NT2/D1 (cell line): ENCODE measurements at regions not wholly inside any gene's neighbourhood (a gene's known extent, or its start where the extent isn't known, plus 50 kb on each side); places are given as distances from the start of the nearest gene placed in this dataset.
A peak's percentile ranks its signal among the peaks of the same experiment; 100 is the strongest.

Experiments
- DNase-seq: peaks from one replicate; pipeline ENCODE4 v3.0.0-alpha.2; 2011; ENCODE audit warnings: low read depth, low spot score
- H3K27me3 ChIP-seq: 2 replicates; pipeline ENCODE4 v1.6.0; 2011; ENCODE audit warnings: mild to moderate bottlenecking; ENCODE audit not compliant: insufficient read length, insufficient read depth
- H3K36me3 ChIP-seq: 2 replicates; pipeline ENCODE4 v1.6.1; 2011; ENCODE audit warnings: mild to moderate bottlenecking, low read length, mixed read lengths; ENCODE audit not compliant: insufficient read depth, insufficient read length
- H3K4me1 ChIP-seq: 2 replicates; pipeline ENCODE4 v1.5.1; 2011; ENCODE audit not compliant: insufficient read depth, insufficient read length
- H3K4me3 ChIP-seq: 2 replicates; pipeline ENCODE4 v1.5.1; 2011; ENCODE audit warnings: low read depth; ENCODE audit not compliant: insufficient read length
- H3K9ac ChIP-seq: 2 replicates; pipeline ENCODE4 v1.6.0; 2011; ENCODE audit warnings: low read depth; ENCODE audit not compliant: insufficient read length
- H3K9me3 ChIP-seq: 2 replicates; pipeline ENCODE4 v1.5.1; 2011; ENCODE audit warnings: mild to moderate bottlenecking, low read length; ENCODE audit not compliant: insufficient read depth
- SUZ12 ChIP-seq: IDR thresholded peaks from 2 replicates; pipeline ENCODE4 v1.6.1; 2011; ENCODE audit not compliant: insufficient read length, insufficient read depth; ENCODE audit errors: extremely low read depth
- YY1 ChIP-seq: IDR thresholded peaks from 2 replicates; pipeline ENCODE4 v1.6.1; 2011; ENCODE audit not compliant: insufficient read length, insufficient read depth
- ZNF274 ChIP-seq: IDR thresholded peaks from 2 replicates; pipeline ENCODE4 v1.6.1; 2011; ENCODE audit warnings: mild to moderate bottlenecking, low read depth, low read length

DNA sequence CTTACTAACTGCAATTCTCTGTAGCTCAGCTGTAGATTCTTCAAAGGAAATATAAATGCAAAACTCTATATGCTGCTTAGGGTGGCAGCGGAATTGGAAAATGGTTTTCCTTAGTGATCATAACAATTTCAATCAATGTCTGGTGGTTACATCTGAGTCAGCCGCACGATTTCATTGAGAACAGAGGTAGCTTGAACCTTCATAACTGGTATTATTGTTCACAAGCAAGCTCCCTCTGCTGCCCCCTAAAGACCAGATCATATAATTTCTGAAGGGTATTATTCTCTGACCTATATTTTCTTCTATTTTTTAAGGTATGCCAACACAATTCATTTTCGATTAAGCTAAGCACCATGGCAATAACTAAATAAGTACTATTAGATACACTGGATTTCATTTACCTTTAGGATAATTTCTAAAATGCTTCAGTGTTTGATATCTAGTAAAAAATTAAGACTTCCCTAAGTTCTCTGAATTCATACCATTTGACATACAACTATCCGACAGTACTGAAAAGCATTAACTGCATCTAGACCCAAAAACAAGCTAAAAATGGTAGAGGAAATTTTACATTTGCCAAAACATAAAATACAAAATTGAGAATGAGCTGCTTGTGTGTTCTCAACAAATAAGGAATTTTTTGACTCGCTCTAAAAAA, 181.1 kb upstream of the SPEF2 start:
- Histone ChIP-seq H3K9me3 (no peaks in the 10 kb centered on the region), H3K9ac (no peak overlapping the region), H3K4me1 (no peaks in the 10 kb centered on the region), H3K27me3 (no peaks in the 10 kb centered on the region), H3K36me3 (no peaks in the 10 kb centered on the region), H3K4me3 (no peak overlapping the region)
- TF ChIP-seq YY1 (no peak), ZNF274 (no peak), SUZ12 (no peak)
- DNase-seq: peak; percentile 9

DNA sequence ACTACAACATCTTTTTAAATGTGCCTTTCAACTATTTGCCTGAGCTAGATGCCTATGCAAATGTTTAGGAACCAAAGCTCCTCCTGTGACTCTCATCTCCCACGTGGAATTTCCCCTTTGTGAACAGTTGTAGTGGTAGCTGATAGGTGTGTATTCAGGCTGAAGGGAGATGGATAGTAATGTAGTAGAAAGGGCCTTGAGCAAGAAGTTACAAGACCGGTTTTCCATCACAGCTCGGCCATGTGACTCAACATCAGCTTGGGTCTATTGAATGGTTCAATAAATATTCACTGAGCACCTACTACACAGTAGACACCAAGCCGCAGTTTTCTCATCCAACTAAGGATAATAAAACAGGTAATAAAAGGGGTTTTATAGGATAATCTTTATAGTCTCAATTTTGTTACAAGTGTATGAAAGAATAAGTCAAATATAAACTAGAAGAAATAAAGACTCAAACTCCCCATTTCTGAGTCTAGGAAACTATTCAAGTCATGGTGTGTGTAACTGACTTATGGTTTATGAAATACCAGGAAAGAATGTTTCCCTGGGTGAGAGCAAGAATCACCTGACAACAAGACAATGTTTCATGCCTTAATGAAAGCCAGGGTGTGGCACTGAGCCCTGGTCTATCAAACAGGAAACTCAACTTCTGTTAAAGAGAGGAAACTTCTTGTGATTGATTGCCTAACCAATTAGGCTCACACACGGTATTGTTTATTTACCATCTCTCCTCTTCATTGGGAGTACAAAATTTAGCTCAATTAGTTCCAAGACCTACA, 187.1 kb upstream of the SPEF2 start:
- Histone ChIP-seq H3K9me3 (no peaks in the 10 kb centered on the region), H3K27me3 (no peaks in the 10 kb centered on the region), H3K4me1 (no peaks in the 10 kb centered on the region), H3K4me3 (no peak overlapping the region), H3K9ac (no peak overlapping the region), H3K36me3 (no peaks in the 10 kb centered on the region)
- DNase-seq: no peak
- TF ChIP-seq SUZ12 (no peak), YY1 (no peak), ZNF274 (no peak)

DNA sequence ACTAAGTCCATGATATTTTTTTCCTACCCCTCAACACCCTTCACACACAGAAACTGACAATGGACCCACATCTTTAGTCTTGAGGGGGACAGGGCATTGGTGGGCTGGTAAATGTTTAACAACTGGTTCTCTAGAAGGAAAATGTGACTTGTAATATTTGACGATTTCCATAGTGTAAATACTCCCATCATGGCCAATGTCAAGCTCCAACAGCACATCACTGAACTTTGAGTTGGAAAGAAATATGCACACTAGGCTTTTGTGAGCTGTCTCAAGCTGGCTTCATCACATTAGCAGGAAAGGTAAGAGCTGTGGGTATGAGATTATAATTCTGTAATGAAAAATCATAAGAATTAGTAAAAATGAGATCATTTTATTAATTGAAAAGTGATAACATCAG, 189.9 kb upstream of the PRLR start:
- H3K9me3 ChIP-seq: no peaks in the 10 kb centered on the region
- H3K27me3 ChIP-seq: no peaks in the 10 kb centered on the region
- H3K4me1 ChIP-seq: no peaks in the 10 kb centered on the region
- no peak overlapping the region for H3K9ac ChIP-seq
- no peak overlapping the region for H3K4me3 ChIP-seq
- no peaks in the 10 kb centered on the region for H3K36me3 ChIP-seq
- DNase-seq: no peak
- TF ChIP-seq ZNF274 (no peak), YY1 (no peak), SUZ12 (no peak)

DNA sequence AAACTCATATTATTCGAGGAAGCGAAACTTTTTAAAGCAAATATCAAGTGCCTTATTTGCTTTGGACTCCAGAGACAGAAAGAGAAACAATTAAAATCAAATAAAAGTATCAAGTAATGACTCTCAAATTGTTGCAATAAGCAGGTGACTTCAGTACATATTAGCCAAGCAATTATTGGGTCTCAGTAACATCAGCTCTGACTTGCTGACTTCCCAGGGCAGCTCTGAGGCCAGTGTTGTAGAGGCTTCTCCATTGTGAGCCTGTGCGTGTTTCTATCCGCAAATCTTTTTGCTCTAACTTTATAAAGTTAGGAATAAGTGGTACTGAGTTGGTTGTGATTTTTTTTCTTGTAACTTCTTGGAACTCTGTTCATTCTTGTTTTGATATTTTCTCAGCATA, 186.8 kb upstream of the PRLR start:
- TF ChIP-seq SUZ12: no peak
- TF ChIP-seq ZNF274: no peak
- no peak for TF ChIP-seq YY1
- Histone ChIP-seq H3K4me1 (no peaks in the 10 kb centered on the region), H3K36me3 (no peaks in the 10 kb centered on the region), H3K9ac (no peak overlapping the region), H3K27me3 (no peaks in the 10 kb centered on the region), H3K4me3 (no peak overlapping the region), H3K9me3 (no peaks in the 10 kb centered on the region)
- no peak for DNase-seq

DNA sequence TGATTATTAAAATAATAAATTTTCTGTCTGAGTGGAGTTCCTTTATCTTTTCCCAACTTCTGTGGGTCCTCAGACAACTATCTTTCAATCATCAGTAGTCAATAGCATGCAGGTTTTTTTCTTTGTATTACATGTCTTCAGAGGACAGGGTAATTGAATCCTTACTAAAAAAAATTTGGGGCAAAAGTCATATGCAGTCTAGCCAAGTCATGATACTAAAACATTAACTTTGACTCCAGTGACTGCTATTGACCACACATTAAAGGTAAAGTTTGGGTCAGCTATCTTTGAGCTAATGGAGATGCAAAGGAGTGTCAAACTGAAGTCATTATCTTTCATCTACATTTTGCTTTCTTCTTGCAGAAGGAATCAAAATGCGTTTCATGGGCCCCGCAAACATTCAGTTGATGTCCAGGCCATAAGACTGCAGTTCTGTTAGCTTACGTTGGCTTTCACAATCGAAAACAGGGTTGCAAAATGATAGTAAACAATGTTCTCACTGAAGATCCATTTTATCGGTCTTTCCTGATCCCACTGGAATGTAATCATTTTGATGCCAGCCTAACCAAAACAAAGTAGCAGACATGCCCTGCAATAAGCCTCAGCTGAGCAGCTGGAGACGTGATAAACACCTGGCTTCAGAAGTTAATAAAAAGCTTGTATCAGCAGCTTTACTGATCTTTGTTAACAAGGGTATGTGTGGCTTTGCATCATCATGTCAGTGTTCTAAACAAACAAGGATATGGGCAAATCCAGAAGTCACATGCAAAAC, 186.1 kb upstream of the PRLR start:
- no peaks in the 10 kb centered on the region for H3K9me3 ChIP-seq

DNA sequence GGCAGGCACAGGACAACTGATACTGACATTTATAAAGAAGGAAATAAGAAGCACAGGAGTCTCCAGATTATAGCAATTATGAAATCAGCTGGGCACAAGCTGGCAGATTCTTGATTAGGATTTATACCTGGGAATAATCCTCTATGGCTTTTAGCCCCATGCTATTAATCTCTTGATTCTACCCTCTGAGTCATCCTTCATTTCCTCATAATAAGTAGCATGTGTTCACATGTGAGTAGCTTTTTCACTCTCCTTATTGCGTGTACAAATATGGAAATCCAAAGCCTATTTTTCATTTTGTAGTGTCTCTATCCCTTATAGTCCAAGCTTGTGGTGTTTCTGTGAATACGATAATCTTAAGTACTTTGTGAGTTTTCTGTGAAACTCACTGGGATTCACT, 185.0 kb upstream of the PRLR start:
- Histone ChIP-seq H3K36me3 (no peaks in the 10 kb centered on the region), H3K4me1 (no peaks in the 10 kb centered on the region), H3K27me3 (no peaks in the 10 kb centered on the region), H3K9me3 (no peaks in the 10 kb centered on the region), H3K9ac (no peak overlapping the region), H3K4me3 (no peak overlapping the region)
- no peak for DNase-seq
- TF ChIP-seq SUZ12: no peak
- TF ChIP-seq YY1: no peak
- TF ChIP-seq ZNF274: no peak

More for the DNA sequence above, 186.1 kb upstream of the PRLR start:
- Histone ChIP-seq H3K4me1 (no peaks in the 10 kb centered on the region), H3K27me3 (no peaks in the 10 kb centered on the region), H3K4me3 (no peak overlapping the region), H3K9ac (no peak overlapping the region), H3K36me3 (no peaks in the 10 kb centered on the region)
- no peak for DNase-seq
- TF ChIP-seq ZNF274: no peak
- TF ChIP-seq YY1: no peak
- TF ChIP-seq SUZ12: no peak

DNA sequence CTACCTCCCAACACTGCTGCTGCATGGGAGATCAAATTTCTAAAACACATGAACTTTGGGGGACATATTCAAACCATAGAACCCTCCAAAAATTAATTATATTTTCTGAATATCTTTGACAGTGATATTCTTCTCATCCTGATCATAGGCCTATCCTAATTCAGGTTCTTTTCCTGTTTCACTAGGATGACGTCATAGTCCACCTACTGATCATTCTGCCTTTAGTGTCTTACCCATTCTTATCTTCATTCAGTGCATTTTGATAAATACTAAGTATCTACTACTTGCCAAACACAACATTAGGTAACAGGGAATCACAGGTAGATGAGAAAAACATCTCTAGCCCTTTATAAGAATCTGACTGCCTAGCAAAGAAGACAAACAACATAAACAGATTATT, 179.1 kb upstream of the PRLR start:
- Histone ChIP-seq H3K4me3 (no peak overlapping the region), H3K9me3 (no peaks in the 10 kb centered on the region), H3K36me3 (no peaks in the 10 kb centered on the region), H3K4me1 (no peaks in the 10 kb centered on the region), H3K9ac (no peak overlapping the region), H3K27me3 (no peaks in the 10 kb centered on the region)
- no peak for DNase-seq
- TF ChIP-seq SUZ12: no peak
